ENCODE measurements at regions not wholly inside any gene's neighbourhood (a gene's known extent, or its start where the extent isn't known, plus 50 kb on each side); places are given as distances from the start of the nearest gene placed in this dataset.

DNA sequence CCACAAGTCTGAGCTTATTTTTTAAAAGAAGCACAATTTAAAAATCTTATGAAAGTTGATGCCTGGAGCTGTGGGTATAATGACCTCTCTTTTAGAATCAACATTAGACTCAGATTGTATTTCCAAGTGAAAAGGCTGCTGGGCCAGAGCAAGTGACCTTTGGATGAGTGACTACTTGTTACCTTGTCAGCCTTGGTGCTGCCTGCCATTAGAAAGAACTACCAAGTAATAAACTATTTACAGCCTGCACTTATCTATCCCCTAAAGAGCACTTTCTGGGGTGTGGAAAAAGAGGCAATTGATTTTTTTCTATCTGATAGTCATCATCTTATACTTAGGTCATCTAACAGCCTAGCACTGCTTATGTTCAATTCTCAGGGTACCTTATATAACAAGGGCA lies 134.9 kb upstream of the FBXL17 start:
- FAIRE-seq (no peak), DNase-seq (ENCODE audit: low read depth, low spot score) (no peak)
- Histone ChIP-seq H3K79me2 (ENCODE audit: control insufficient read depth, insufficient read depth, low read length) (no peaks in the 10 kb centered on the region), H4K20me1 (replicated peaks; ENCODE audit: control insufficient read depth, extremely low read depth, insufficient read depth, low read length) (no peaks in the 10 kb centered on the region), H3K36me3 (ENCODE audit: control insufficient read depth in 2 of 2, extremely low read depth in 1 of 2, insufficient read depth in 2 of 2, low read length in 2 of 2) (no peaks in the 10 kb centered on the region), H3K27ac (ENCODE audit: insufficient read depth, low read depth, low read length) (no peak overlapping the region), H3K9me3 (replicated peaks; ENCODE audit: control insufficient read depth, insufficient read depth, low read length) (no peaks in the 10 kb centered on the region), H3K9me1 (replicated peaks; ENCODE audit: control insufficient read depth, extremely low read depth, insufficient read depth, low read length) (no peaks in the 10 kb centered on the region), H3K9ac (replicated peaks; ENCODE audit: extremely low read depth, insufficient read depth, low read length) (no peak overlapping the region), H2AFZ (ENCODE audit: low read depth, low read length) (no peak overlapping the region), H3K4me1 (ENCODE audit: control insufficient read depth, extremely low read depth, insufficient read depth, low read length) (no peaks in the 10 kb centered on the region), H3K4me2 (ENCODE audit: insufficient read depth, low read length) (no peak overlapping the region), H3K4me3 (replicated peaks in 1 of 3; ENCODE audit: insufficient read depth in 1 of 3, low read depth in 1 of 3, low read length in 3 of 3) (no peak overlapping the region), H3K27me3 (ENCODE audit: control insufficient read depth in 2 of 2, insufficient read depth in 2 of 2, low read length in 2 of 2) (peaks cover 0 to 2% of the 10 kb centered on the region in 2 experiments)
- dilution Hi-C loops (cut with MboI; ENCODE audit: extremely low pct_ligation_motif_present, low sequenced_read_pairs) (no loop called here), intact Hi-C loops (cut with micrococcal nuclease) (no loop called here)
- no TSS peak for BruUV-seq (replicated peaks)
- POLR2A ChIA-PET: no interaction called here
- CTCF ChIA-PET: no interaction called here
- TF ChIP-seq POLR2AphosphoS5 (IDR thresholded peaks at IDR 0.05; ENCODE audit: insufficient read depth, low read depth, low read length) (no peak), GATA2 (IDR thresholded peaks at IDR 0.05; ENCODE audit: insufficient read depth, insufficient read length, low read depth, low read length) (no peak), EZH2 (IDR thresholded peaks at IDR 0.05; ENCODE audit: borderline replicate concordance, low read depth, low read length, severe bottlenecking) (no peak), MYC (IDR thresholded peaks at IDR 0.05; ENCODE audit: low read depth, low read length) (no peak), FOS (IDR thresholded peaks at IDR 0.05; ENCODE audit: borderline replicate concordance, insufficient read depth, low read length) (no peak), POLR2A (IDR thresholded peaks at IDR 0.05; ENCODE audit: low read depth, low read length) (no peak), JUN (IDR thresholded peaks at IDR 0.05; ENCODE audit: borderline replicate concordance, insufficient read depth, insufficient read length, low read depth) (no peak)
- TF ChIP-seq, protein P1, sequence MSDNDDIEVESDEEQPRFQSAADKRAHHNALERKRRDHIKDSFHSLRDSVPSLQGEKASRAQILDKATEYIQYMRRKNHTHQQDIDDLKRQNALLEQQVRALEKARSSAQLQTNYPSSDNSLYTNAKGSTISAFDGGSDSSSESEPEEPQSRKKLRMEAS (IDR thresholded peaks at IDR 0.05; ENCODE audit: insufficient read depth, insufficient read length): no peak
- TF ChIP-seq, protein P2, sequence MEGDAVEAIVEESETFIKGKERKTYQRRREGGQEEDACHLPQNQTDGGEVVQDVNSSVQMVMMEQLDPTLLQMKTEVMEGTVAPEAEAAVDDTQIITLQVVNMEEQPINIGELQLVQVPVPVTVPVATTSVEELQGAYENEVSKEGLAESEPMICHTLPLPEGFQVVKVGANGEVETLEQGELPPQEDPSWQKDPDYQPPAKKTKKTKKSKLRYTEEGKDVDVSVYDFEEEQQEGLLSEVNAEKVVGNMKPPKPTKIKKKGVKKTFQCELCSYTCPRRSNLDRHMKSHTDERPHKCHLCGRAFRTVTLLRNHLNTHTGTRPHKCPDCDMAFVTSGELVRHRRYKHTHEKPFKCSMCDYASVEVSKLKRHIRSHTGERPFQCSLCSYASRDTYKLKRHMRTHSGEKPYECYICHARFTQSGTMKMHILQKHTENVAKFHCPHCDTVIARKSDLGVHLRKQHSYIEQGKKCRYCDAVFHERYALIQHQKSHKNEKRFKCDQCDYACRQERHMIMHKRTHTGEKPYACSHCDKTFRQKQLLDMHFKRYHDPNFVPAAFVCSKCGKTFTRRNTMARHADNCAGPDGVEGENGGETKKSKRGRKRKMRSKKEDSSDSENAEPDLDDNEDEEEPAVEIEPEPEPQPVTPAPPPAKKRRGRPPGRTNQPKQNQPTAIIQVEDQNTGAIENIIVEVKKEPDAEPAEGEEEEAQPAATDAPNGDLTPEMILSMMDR (IDR thresholded peaks at IDR 0.05; ENCODE audit: extremely low read depth in 1 of 2, insufficient read depth in 1 of 2, low read depth in 1 of 2, low read length in 2 of 2): no peak

Measured in endothelial cell of umbilical vein (primary cell).